ENCODE measurements at regions not wholly inside any gene's neighbourhood (a gene's known extent, or its start where the extent isn't known, plus 50 kb on each side); places are given as distances from the start of the nearest gene placed in this dataset.
"Not testable (repeated sequence)": the region's sequence is repeated elsewhere in the genome, so short reads cannot be mapped to it uniquely, and the experiment has no call there.

DNA sequence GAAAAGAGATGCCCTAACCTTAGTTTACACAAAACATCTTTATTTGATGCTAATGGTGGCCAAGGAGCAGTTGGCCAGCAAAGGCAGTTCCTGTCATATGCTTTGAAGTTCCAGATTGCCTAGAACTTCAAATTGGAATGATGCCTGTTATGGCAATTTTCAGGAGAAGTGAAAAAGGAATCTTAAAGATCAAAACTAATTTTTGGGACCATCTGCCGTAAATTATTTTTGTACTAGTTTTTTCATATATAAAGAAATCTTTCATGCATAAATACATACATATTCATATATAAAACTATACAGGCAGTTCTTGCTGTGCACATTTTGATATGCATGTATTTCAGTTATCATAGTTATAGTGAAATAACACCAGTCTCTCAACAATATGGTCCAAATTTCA, 1185.6 kb upstream of the FAM98A start:
- DNase-seq (ENCODE audit: low read depth): no peak
- Histone ChIP-seq H3K36me3 (ENCODE audit: control insufficient read depth, insufficient read depth, low read length, severe bottlenecking) (no peaks in the 10 kb centered on the region), H3K4me3 (ENCODE audit: low read length) (no peak overlapping the region), H3K27me3 (replicated peaks; ENCODE audit: control insufficient read depth, insufficient read depth, low read length) (no peaks in the 10 kb centered on the region), H3K4me1 (ENCODE audit: control insufficient read depth, insufficient read depth, low read length) (no peaks in the 10 kb centered on the region), H3K9me3 (ENCODE audit: control insufficient read depth, low read length) (no peaks in the 10 kb centered on the region), H3K9ac (ENCODE audit: low read length) (no peak overlapping the region)

DNA sequence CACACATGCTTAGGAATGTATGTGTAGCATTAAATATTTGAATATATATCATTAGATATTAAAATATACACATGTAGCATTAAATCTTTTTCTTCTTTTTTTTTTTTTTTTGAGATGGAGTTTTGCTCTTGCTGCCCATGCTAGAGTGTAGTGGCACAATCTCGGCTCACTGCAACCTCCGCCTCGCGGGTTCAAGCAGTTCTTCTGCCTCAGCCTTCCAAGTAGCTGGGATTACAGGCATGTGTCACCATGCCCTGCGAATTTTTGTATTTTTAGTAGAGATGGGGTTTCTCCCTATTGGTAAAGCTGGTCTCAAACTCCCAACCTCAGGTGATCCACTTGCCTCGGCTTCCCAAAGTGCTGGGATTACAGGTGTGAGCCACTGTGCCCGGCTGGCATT, 1151.6 kb upstream of the FAM98A start:
- not testable (repeated sequence) for DNase-seq (ENCODE audit: low read depth)

DNA sequence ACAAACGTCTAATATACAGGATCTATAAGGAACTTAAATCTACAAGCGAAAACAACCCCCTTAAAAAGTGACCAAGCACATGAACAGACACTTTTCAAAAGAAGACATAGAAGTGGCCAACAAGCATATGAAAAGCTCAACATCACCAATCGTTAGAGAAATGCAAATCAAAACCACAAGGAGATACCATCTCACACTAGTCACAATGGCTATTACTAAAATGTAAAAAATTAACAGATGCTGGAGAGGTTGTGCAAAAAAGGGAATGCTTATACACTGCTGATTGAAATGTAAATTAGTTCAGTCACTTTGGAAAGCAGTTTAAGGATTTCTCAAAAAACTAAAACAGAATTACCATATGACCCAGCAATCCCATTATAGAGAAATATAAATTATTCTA, 1148.5 kb upstream of the FAM98A start:
- Histone ChIP-seq H3K4me1 (ENCODE audit: control insufficient read depth, insufficient read depth, low read length) (no peaks in the 10 kb centered on the region), H3K9me3 (ENCODE audit: control insufficient read depth, low read length) (no peaks in the 10 kb centered on the region), H3K4me3 (ENCODE audit: low read length) (no peak overlapping the region), H3K9ac (ENCODE audit: low read length) (no peak overlapping the region), H3K36me3 (ENCODE audit: control insufficient read depth, insufficient read depth, low read length, severe bottlenecking) (no peaks in the 10 kb centered on the region), H3K27me3 (replicated peaks; ENCODE audit: control insufficient read depth, insufficient read depth, low read length) (no peaks in the 10 kb centered on the region)
- DNase-seq (ENCODE audit: low read depth): no peak

More for the DNA sequence above, 1151.6 kb upstream of the FAM98A start:
- H3K9me3 ChIP-seq (ENCODE audit: control insufficient read depth, low read length); H3K27me3 ChIP-seq (replicated peaks; ENCODE audit: control insufficient read depth, insufficient read depth, low read length); H3K4me3 ChIP-seq (ENCODE audit: low read length); H3K36me3 ChIP-seq (ENCODE audit: control insufficient read depth, insufficient read depth, low read length, severe bottlenecking); H3K4me1 ChIP-seq (ENCODE audit: control insufficient read depth, insufficient read depth, low read length); H3K9ac ChIP-seq (ENCODE audit: low read length): not testable (repeated sequence)

- Histone ChIP-seq H3K36me3 (ENCODE audit: control insufficient read depth, insufficient read depth, low read length, severe bottlenecking) (no peaks in the 10 kb centered on the region), H3K4me3 (ENCODE audit: low read length) (no peak overlapping the region), H3K4me1 (ENCODE audit: control insufficient read depth, insufficient read depth, low read length) (no peaks in the 10 kb centered on the region), H3K9ac (ENCODE audit: low read length) (no peak overlapping the region), H3K9me3 (ENCODE audit: control insufficient read depth, low read length) (no peaks in the 10 kb centered on the region), H3K27me3 (replicated peaks; ENCODE audit: control insufficient read depth, insufficient read depth, low read length) (no peaks in the 10 kb centered on the region)
- DNase-seq (ENCODE audit: low read depth): no peak
Measured at GRCh38 chr2:34738691-34739090, 1139.6 kb upstream of the FAM98A start.

DNA sequence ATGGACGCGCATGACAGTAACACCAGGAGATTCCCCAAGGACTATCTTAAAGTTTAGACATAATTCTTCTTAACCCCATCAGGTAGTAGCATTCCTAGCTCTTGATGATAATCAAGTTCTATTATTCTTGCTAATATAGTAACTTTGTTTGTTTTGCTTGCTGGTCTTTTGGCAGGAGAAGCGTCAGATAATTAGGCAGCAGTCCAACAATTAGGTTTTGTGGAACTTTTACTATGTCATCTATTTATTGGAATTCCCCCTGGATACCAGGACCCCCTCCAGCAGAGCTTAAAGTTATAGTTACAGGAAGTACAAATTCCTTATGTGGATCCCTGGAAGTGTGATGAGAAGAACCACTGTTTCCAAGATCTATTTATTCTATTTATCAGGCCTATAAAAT, 1138.0 kb upstream of the FAM98A start:
- Histone ChIP-seq H3K9ac (ENCODE audit: low read length) (no peak overlapping the region), H3K4me1 (ENCODE audit: control insufficient read depth, insufficient read depth, low read length) (no peaks in the 10 kb centered on the region), H3K27me3 (replicated peaks; ENCODE audit: control insufficient read depth, insufficient read depth, low read length) (no peaks in the 10 kb centered on the region), H3K9me3 (ENCODE audit: control insufficient read depth, low read length) (no peaks in the 10 kb centered on the region), H3K4me3 (ENCODE audit: low read length) (no peak overlapping the region), H3K36me3 (ENCODE audit: control insufficient read depth, insufficient read depth, low read length, severe bottlenecking) (no peaks in the 10 kb centered on the region)
- no peak for DNase-seq (ENCODE audit: low read depth)

DNA sequence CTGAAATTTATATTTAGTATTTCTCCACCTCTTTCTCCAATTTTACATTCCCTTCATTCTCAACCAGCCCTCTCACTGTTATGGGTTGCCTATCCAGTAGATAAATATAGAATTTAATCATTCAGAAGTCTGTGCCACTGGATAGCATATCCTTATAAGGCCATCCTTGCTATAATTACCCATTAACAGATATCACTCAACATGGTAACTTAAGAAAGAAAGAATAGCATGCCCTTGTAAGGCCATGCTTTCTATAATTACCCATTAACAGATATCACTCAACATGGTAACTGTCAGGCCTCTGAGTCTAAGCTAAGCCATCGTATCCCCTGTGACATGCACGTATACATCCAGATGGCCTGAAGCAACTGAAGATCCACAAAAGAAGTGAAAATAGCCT, 1137.4 kb upstream of the FAM98A start:
- Histone ChIP-seq H3K9ac (ENCODE audit: low read length) (no peak overlapping the region), H3K4me3 (ENCODE audit: low read length) (no peak overlapping the region), H3K4me1 (ENCODE audit: control insufficient read depth, insufficient read depth, low read length) (no peaks in the 10 kb centered on the region), H3K36me3 (ENCODE audit: control insufficient read depth, insufficient read depth, low read length, severe bottlenecking) (no peaks in the 10 kb centered on the region), H3K27me3 (replicated peaks; ENCODE audit: control insufficient read depth, insufficient read depth, low read length) (no peaks in the 10 kb centered on the region), H3K9me3 (ENCODE audit: control insufficient read depth, low read length) (no peaks in the 10 kb centered on the region)
- DNase-seq (ENCODE audit: low read depth): no peak

DNA sequence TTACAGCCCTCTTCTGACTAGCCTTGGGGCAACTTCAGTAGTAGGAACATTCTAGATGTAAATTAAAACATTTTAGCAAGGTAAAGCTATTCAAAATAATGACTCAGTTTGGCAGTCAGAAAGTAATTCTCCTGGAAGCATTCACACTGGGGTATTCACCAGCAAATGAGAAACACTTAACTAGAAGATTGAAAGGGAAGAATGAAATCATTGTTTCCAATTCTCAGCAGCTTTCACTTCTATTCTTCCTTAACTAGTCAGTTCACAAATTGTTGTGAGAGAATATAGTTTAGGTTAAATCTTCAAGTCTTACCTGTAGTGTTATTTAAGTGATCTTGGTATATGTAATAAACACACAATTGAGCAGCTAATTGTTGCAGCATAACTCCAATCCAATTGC, 1135.6 kb upstream of the FAM98A start:
- Histone ChIP-seq H3K36me3 (ENCODE audit: control insufficient read depth, insufficient read depth, low read length, severe bottlenecking) (no peaks in the 10 kb centered on the region), H3K4me1 (ENCODE audit: control insufficient read depth, insufficient read depth, low read length) (no peaks in the 10 kb centered on the region), H3K27me3 (replicated peaks; ENCODE audit: control insufficient read depth, insufficient read depth, low read length) (no peaks in the 10 kb centered on the region), H3K9ac (ENCODE audit: low read length) (no peak overlapping the region), H3K4me3 (ENCODE audit: low read length) (no peak overlapping the region), H3K9me3 (ENCODE audit: control insufficient read depth, low read length) (no peaks in the 10 kb centered on the region)
- DNase-seq (ENCODE audit: low read depth): no peak

DNA sequence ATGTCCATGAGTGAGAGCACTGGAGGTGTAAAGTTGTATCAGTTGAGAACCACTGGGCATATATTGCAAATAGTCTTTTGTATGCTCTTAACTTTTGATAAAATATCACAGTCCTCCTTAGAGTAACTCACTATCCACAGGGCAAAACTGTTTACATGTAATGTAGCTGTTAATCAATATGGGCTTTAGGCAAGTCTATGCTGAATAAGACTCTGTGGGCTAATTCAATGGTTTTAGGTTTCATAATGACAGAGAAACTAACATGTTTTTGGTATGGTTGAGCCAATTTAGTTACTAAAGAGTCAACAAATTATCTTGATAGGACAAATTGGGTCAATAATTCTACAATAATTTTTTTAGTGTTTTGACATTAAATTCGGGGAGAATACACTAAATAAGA, 1134.9 kb upstream of the FAM98A start:
- no peaks in the 10 kb centered on the region for H3K27me3 ChIP-seq (replicated peaks; ENCODE audit: control insufficient read depth, insufficient read depth, low read length)
- no peak overlapping the region for H3K4me3 ChIP-seq (ENCODE audit: low read length)
- no peaks in the 10 kb centered on the region for H3K4me1 ChIP-seq (ENCODE audit: control insufficient read depth, insufficient read depth, low read length)
- DNase-seq (ENCODE audit: low read depth): no peak
- H3K9ac ChIP-seq (ENCODE audit: low read length): no peak overlapping the region
- no peaks in the 10 kb centered on the region for H3K36me3 ChIP-seq (ENCODE audit: control insufficient read depth, insufficient read depth, low read length, severe bottlenecking)
- H3K9me3 ChIP-seq (ENCODE audit: control insufficient read depth, low read length): no peaks in the 10 kb centered on the region

DNA sequence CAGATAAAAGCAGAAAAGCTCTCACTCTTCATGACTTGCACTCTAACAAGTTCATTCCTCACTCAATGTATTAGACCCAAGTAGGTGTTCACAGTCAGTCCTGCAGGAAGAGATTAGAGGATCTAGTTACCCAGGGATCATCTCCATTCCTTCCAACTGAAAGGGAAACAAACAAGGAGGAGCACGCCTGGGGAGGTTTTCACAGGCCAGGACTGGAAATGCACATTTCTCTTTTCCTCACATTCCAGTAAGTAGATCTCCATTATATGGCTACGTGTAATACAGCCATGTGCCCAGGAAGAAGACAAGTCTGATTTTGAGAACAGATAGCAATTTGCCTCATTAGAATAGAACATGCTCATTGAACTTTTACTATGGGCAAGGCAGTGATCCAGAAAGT, 1132.2 kb upstream of the FAM98A start:
- H3K27me3 ChIP-seq (replicated peaks; ENCODE audit: control insufficient read depth, insufficient read depth, low read length): no peaks in the 10 kb centered on the region
- H3K4me3 ChIP-seq (ENCODE audit: low read length): no peak overlapping the region
- H3K9ac ChIP-seq (ENCODE audit: low read length): no peak overlapping the region
- no peaks in the 10 kb centered on the region for H3K9me3 ChIP-seq (ENCODE audit: control insufficient read depth, low read length)
- H3K4me1 ChIP-seq (ENCODE audit: control insufficient read depth, insufficient read depth, low read length): no peaks in the 10 kb centered on the region
- no peaks in the 10 kb centered on the region for H3K36me3 ChIP-seq (ENCODE audit: control insufficient read depth, insufficient read depth, low read length, severe bottlenecking)
- DNase-seq (ENCODE audit: low read depth): no peak

- H3K27me3 ChIP-seq (replicated peaks; ENCODE audit: control insufficient read depth, insufficient read depth, low read length): no peaks in the 10 kb centered on the region
- H3K4me3 ChIP-seq (ENCODE audit: low read length): no peak overlapping the region
- H3K9me3 ChIP-seq (ENCODE audit: control insufficient read depth, low read length): no peaks in the 10 kb centered on the region
- H3K4me1 ChIP-seq (ENCODE audit: control insufficient read depth, insufficient read depth, low read length): no peaks in the 10 kb centered on the region
- no peak overlapping the region for H3K9ac ChIP-seq (ENCODE audit: low read length)
- DNase-seq (ENCODE audit: low read depth): no peak
- H3K36me3 ChIP-seq (ENCODE audit: control insufficient read depth, insufficient read depth, low read length, severe bottlenecking): no peaks in the 10 kb centered on the region
Measured at GRCh38 chr2:34729845-34730244, 1130.7 kb upstream of the FAM98A start.

DNA sequence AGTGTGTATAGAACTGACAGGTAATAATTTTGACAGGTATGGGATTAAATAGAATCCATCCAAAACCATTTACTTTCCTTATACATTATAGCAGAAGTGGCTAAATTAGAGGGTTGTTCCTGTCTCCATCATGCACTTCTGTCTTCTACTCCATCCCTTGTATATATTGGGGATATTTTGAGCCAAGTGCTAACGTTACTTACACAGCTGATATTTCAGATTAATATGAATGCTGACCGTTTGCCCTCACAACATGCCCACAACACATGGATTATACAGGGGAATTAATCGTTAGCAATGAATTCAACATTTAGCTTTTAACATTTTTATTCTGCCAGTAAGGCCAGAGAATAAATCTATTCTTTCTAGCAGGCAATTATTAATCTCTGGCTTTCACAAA, 1125.0 kb upstream of the FAM98A start:
- Histone ChIP-seq H3K4me1 (ENCODE audit: control insufficient read depth, insufficient read depth, low read length) (no peaks in the 10 kb centered on the region), H3K4me3 (ENCODE audit: low read length) (no peak overlapping the region), H3K36me3 (ENCODE audit: control insufficient read depth, insufficient read depth, low read length, severe bottlenecking) (no peaks in the 10 kb centered on the region), H3K9ac (ENCODE audit: low read length) (no peak overlapping the region), H3K27me3 (replicated peaks; ENCODE audit: control insufficient read depth, insufficient read depth, low read length) (no peaks in the 10 kb centered on the region), H3K9me3 (ENCODE audit: control insufficient read depth, low read length) (no peaks in the 10 kb centered on the region)
- DNase-seq (ENCODE audit: low read depth): no peak

GRCh38 chr2:34723683-34724082, 1124.6 kb upstream of the FAM98A start:
- H3K4me1 ChIP-seq (ENCODE audit: control insufficient read depth, insufficient read depth, low read length): no peaks in the 10 kb centered on the region
- H3K9ac ChIP-seq (ENCODE audit: low read length): no peak overlapping the region
- H3K36me3 ChIP-seq (ENCODE audit: control insufficient read depth, insufficient read depth, low read length, severe bottlenecking): no peaks in the 10 kb centered on the region
- H3K9me3 ChIP-seq (ENCODE audit: control insufficient read depth, low read length): no peaks in the 10 kb centered on the region
- DNase-seq (ENCODE audit: low read depth): no peak
- no peak overlapping the region for H3K4me3 ChIP-seq (ENCODE audit: low read length)
- no peaks in the 10 kb centered on the region for H3K27me3 ChIP-seq (replicated peaks; ENCODE audit: control insufficient read depth, insufficient read depth, low read length)
